ENCODE measurements at regions not wholly inside any gene's neighbourhood (a gene's known extent, or its start where the extent isn't known, plus 50 kb on each side); places are given as distances from the start of the nearest gene placed in this dataset.
"Not testable (repeated sequence)": the region's sequence is repeated elsewhere in the genome, so short reads cannot be mapped to it uniquely, and the experiment has no call there.

DNA sequence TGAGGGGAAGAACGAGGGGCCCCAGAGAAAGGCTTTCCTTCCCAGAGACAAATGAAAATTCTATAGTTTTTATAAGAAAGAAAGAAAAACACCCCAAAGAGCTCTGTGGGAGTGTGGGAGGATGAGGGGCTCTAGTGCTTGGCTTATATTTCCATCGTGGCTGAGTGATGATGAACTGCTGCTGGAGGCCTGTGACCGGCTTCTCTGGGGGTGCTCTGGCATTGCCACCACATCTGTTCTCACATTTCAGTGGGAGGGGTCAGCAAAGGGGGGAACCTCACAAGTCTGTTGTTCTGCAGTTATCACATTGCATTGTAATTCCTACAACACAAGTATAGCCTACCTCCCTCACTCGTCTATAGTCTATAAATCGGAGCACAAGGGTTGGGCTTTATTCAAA, 67.6 kb upstream of the BACH2 start:
- Mint-ChIP-seq H3K4me3 (no peak overlapping the region), H3K36me3 (ENCODE audit: low read depth) (no peaks in the 10 kb centered on the region), H3K4me1 (peaks cover 45% of the 10 kb centered on the region), H3K27me3 (ENCODE audit: insufficient read depth) (peaks cover 21% of the 10 kb centered on the region), H3K27ac (no peak overlapping the region), H3K9me3 (peaks cover 6% of the 10 kb centered on the region)
- WGBS, 2 experiments (ENCODE audit: insufficient coverage in 1 of 2, insufficient read length in 1 of 2): 87% methylated on average over 5 of the region's 5 CpGs; no CpG with 5 or more reads in 1 of the 2 experiments
- Histone ChIP-seq H3K4me1 (ENCODE audit: control insufficient read depth, insufficient read depth, low read length) (peaks cover 21% of the 10 kb centered on the region), H3K27ac (ENCODE audit: low read depth, low read length) (no peak overlapping the region), H3K36me3 (ENCODE audit: control insufficient read depth, insufficient read depth, low read length) (no peaks in the 10 kb centered on the region), H3K27me3 (ENCODE audit: control insufficient read depth, insufficient read depth, low read length, poor library complexity, severe bottlenecking) (no peaks in the 10 kb centered on the region), H3K9me3 (ENCODE audit: control insufficient read depth, low read length) (peaks cover 7% of the 10 kb centered on the region), H3K4me3 (ENCODE audit: low read length) (no peak overlapping the region), H3K9ac (ENCODE audit: extremely low read depth, low read length, poor library complexity, severe bottlenecking) (no peak overlapping the region)
- TF ChIP-seq, protein P1, sequence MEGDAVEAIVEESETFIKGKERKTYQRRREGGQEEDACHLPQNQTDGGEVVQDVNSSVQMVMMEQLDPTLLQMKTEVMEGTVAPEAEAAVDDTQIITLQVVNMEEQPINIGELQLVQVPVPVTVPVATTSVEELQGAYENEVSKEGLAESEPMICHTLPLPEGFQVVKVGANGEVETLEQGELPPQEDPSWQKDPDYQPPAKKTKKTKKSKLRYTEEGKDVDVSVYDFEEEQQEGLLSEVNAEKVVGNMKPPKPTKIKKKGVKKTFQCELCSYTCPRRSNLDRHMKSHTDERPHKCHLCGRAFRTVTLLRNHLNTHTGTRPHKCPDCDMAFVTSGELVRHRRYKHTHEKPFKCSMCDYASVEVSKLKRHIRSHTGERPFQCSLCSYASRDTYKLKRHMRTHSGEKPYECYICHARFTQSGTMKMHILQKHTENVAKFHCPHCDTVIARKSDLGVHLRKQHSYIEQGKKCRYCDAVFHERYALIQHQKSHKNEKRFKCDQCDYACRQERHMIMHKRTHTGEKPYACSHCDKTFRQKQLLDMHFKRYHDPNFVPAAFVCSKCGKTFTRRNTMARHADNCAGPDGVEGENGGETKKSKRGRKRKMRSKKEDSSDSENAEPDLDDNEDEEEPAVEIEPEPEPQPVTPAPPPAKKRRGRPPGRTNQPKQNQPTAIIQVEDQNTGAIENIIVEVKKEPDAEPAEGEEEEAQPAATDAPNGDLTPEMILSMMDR (conservative IDR thresholded peaks at IDR 0.05): no peak
- no peak for DNase-seq

DNA sequence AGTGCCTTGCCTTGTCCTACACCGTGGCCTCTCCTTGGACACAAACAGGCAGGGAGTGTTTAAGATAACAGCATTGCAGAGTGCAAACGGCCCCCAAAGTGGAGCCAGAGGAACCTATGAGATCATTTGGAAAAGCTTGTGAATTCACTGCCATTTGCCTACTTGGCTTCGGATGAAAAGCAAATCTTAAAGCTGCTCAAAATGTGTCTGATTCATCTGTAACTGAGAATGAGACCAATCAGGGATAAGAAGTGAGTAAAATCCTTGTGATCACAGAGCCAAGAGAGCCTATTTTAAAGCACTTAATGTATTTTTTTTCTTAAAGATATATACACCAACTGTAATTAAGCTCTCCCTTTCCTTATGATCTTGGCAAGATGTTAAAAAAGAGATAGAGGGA, 65.7 kb upstream of the BACH2 start:
- H3K4me1 ChIP-seq (ENCODE audit: control insufficient read depth, insufficient read depth, low read length): peaks cover 19% of the 10 kb centered on the region
- H3K9me3 ChIP-seq (ENCODE audit: control insufficient read depth, low read length): peaks cover under 1% of the 10 kb centered on the region
- H3K4me1 Mint-ChIP-seq: peaks cover 38% of the 10 kb centered on the region
- peaks cover 20% of the 10 kb centered on the region for H3K27me3 Mint-ChIP-seq (ENCODE audit: insufficient read depth)
- 82 to 92% methylated on average over 3 of the region's 3 CpGs for WGBS, 2 experiments (ENCODE audit: insufficient coverage in 1 of 2, insufficient read length in 1 of 2)
- no peak overlapping the region for H3K27ac ChIP-seq (ENCODE audit: low read depth, low read length)
- no peak for DNase-seq
- TF ChIP-seq, protein P1 (conservative IDR thresholded peaks at IDR 0.05): no peak
- no peaks in the 10 kb centered on the region for H3K27me3 ChIP-seq (ENCODE audit: control insufficient read depth, insufficient read depth, low read length, poor library complexity, severe bottlenecking)
- H3K9me3 Mint-ChIP-seq: peaks cover 2% of the 10 kb centered on the region
- no peak overlapping the region for H3K9ac ChIP-seq (ENCODE audit: extremely low read depth, low read length, poor library complexity, severe bottlenecking)
- no peaks in the 10 kb centered on the region for H3K36me3 ChIP-seq (ENCODE audit: control insufficient read depth, insufficient read depth, low read length)
- H3K4me3 ChIP-seq (ENCODE audit: low read length): no peak overlapping the region
- no peak overlapping the region for H3K4me3 Mint-ChIP-seq
- H3K27ac Mint-ChIP-seq: no peak overlapping the region
- no peaks in the 10 kb centered on the region for H3K36me3 Mint-ChIP-seq (ENCODE audit: low read depth)

DNA sequence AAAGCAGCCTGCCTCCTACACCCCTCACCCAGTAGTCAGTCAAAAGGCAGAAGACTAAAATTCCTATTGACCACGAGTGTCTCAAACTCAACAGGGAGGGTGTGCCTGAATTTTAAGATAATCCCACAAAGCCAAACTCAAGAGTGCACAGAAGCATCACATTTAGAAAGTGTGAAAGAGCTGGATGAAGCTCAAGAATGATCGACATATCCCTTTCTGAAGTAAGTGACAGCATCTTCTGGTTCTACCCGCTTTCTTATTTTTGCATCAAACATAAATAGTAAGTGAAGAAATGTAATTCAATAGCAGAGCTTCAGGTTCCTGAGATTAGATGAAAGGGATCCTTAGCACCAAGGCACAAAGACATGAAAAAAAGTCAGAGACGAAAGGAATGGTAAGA, 64.5 kb upstream of the BACH2 start:
- H3K4me1 Mint-ChIP-seq: peaks cover 41% of the 10 kb centered on the region
- H3K9ac ChIP-seq (ENCODE audit: extremely low read depth, low read length, poor library complexity, severe bottlenecking): no peak overlapping the region

DNA sequence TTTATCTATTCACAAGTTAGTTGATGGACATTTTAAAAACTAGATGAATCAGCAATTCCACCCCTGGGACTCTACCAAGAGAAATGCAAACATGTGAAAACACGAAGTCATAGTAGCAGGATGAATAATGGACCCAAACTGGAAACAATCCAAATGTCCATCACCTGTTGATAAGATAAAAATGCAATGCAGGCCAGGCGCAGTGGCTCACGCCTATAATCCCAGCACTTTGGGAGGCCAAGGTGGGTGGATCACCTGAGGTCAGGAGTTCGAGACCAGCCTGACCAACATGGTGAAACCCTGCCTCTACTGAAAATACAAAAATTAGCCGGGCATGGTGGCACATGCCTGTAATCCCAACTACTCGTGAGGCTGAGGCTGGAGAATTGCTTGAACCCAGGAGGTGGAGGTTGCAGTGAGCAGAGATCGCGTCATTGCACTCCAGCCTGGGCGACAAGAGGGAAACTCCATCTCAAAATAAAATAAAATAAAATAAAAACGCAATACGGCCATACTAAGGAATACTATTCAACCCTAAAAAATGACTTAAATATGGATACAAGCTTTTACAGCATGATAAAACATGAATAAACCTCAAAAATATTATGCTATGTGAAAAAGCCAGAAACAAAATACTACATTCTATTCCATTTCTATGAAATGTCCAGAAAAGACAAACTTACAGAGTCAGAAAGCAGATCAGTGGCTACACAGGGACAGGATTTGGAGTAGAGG, 61.6 kb upstream of the BACH2 start:
- H3K4me3 ChIP-seq (ENCODE audit: low read length); H3K36me3 ChIP-seq (ENCODE audit: control insufficient read depth, insufficient read depth, low read length); H3K27ac ChIP-seq (ENCODE audit: low read depth, low read length); H3K4me3 Mint-ChIP-seq; H3K27me3 ChIP-seq (ENCODE audit: control insufficient read depth, insufficient read depth, low read length, poor library complexity, severe bottlenecking); H3K9ac ChIP-seq (ENCODE audit: extremely low read depth, low read length, poor library complexity, severe bottlenecking); H3K27ac Mint-ChIP-seq; H3K36me3 Mint-ChIP-seq (ENCODE audit: low read depth); H3K4me1 ChIP-seq (ENCODE audit: control insufficient read depth, insufficient read depth, low read length); H3K9me3 ChIP-seq (ENCODE audit: control insufficient read depth, low read length); H3K9me3 Mint-ChIP-seq; DNase-seq: not testable (repeated sequence)
- 75 to 97% methylated on average over 1 to 11 of the region's 11 CpGs for WGBS, 2 experiments (ENCODE audit: insufficient coverage in 1 of 2, insufficient read length in 1 of 2)
- Mint-ChIP-seq H3K27me3 (ENCODE audit: insufficient read depth) (peaks cover 10% of the 10 kb centered on the region), H3K4me1 (peaks cover 26% of the 10 kb centered on the region)

More for the DNA sequence above, 64.5 kb upstream of the BACH2 start:
- TF ChIP-seq, protein P1 (conservative IDR thresholded peaks at IDR 0.05): no peak
- H3K27me3 Mint-ChIP-seq (ENCODE audit: insufficient read depth): peaks cover 20% of the 10 kb centered on the region
- no peak overlapping the region for H3K27ac Mint-ChIP-seq
- H3K36me3 ChIP-seq (ENCODE audit: control insufficient read depth, insufficient read depth, low read length): no peaks in the 10 kb centered on the region
- H3K4me3 Mint-ChIP-seq: no peak overlapping the region
- peaks cover 19% of the 10 kb centered on the region for H3K4me1 ChIP-seq (ENCODE audit: control insufficient read depth, insufficient read depth, low read length)
- no peaks in the 10 kb centered on the region for H3K27me3 ChIP-seq (ENCODE audit: control insufficient read depth, insufficient read depth, low read length, poor library complexity, severe bottlenecking)
- 81 to 100% methylated on average over 3 to 4 of the region's 4 CpGs for WGBS, 2 experiments (ENCODE audit: insufficient coverage in 1 of 2, insufficient read length in 1 of 2)
- H3K4me3 ChIP-seq (ENCODE audit: low read length): no peak overlapping the region
- no peaks in the 10 kb centered on the region for H3K9me3 ChIP-seq (ENCODE audit: control insufficient read depth, low read length)
- no peak overlapping the region for H3K27ac ChIP-seq (ENCODE audit: low read depth, low read length)
- H3K36me3 Mint-ChIP-seq (ENCODE audit: low read depth): no peaks in the 10 kb centered on the region
- no peaks in the 10 kb centered on the region for H3K9me3 Mint-ChIP-seq
- DNase-seq: no peak
